Neural cell (in vitro differentiated cells): ENCODE measurements at regions not wholly inside any gene's neighbourhood (a gene's known extent, or its start where the extent isn't known, plus 50 kb on each side); places are given as distances from the start of the nearest gene placed in this dataset.

Source experiments
- EP300 ChIP-seq: fragments of 450-650 bp; conservative IDR thresholded peaks from 2 replicates; pipeline ENCODE4 v1.6.1; 2014; ENCODE audit warnings: antibody characterized with exemption, mild to moderate bottlenecking, moderate library complexity; ENCODE audit not compliant: poor library complexity, severe bottlenecking
- EZH2 ChIP-seq: fragments of 200-600, 300-800 bp; shearing (Covaris generic), sonication (generic); IDR thresholded peaks from 2 replicates; pipeline ENCODE4 v1.6.1; 2014; ENCODE audit warnings: antibody characterized with exemption, low read length, borderline replicate concordance, mild to moderate bottlenecking; ENCODE audit not compliant: insufficient read depth, poor library complexity, severe bottlenecking
- POLR2AphosphoS5 ChIP-seq: IDR thresholded peaks from 2 replicates; pipeline ENCODE4 v1.6.1; 2012
- RAD21 ChIP-seq: fragments of 450-650 bp; conservative IDR thresholded peaks from 2 replicates; pipeline ENCODE4 v1.6.1; 2014; ENCODE audit warnings: antibody characterized with exemption, mild to moderate bottlenecking, moderate library complexity
- SMC3 ChIP-seq: fragments of 450-650 bp; conservative IDR thresholded peaks from 2 replicates; pipeline ENCODE4 v1.6.1; 2014; ENCODE audit warnings: antibody characterized with exemption, mild to moderate bottlenecking, moderate library complexity; ENCODE audit not compliant: poor library complexity
- TAF1 ChIP-seq: IDR thresholded peaks from 2 replicates; pipeline ENCODE4 v1.6.1; 2012; ENCODE audit warnings: low read depth
- TF ChIP-seq, protein P1 (sequence below): fragments of 450-650 bp; IDR thresholded peaks from 2 replicates; pipeline ENCODE4 v1.5.1; 2014; ENCODE audit warnings: antibody characterized with exemption, mild to moderate bottlenecking, moderate library complexity; ENCODE audit not compliant: poor library complexity, severe bottlenecking

GRCh38 chr16:66290431-66290830 is 76.1 kb upstream of the CDH5 start:
- TF ChIP-seq, protein P1, sequence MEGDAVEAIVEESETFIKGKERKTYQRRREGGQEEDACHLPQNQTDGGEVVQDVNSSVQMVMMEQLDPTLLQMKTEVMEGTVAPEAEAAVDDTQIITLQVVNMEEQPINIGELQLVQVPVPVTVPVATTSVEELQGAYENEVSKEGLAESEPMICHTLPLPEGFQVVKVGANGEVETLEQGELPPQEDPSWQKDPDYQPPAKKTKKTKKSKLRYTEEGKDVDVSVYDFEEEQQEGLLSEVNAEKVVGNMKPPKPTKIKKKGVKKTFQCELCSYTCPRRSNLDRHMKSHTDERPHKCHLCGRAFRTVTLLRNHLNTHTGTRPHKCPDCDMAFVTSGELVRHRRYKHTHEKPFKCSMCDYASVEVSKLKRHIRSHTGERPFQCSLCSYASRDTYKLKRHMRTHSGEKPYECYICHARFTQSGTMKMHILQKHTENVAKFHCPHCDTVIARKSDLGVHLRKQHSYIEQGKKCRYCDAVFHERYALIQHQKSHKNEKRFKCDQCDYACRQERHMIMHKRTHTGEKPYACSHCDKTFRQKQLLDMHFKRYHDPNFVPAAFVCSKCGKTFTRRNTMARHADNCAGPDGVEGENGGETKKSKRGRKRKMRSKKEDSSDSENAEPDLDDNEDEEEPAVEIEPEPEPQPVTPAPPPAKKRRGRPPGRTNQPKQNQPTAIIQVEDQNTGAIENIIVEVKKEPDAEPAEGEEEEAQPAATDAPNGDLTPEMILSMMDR, result no peak
- no peak for TF ChIP-seq EZH2
- no peak for TF ChIP-seq RAD21
- TF ChIP-seq POLR2AphosphoS5, result no peak
- TF ChIP-seq TAF1, result no peak
- no peak for TF ChIP-seq EP300
- TF ChIP-seq SMC3, result no peak
